T-helper 2 cell treated with Interferon-gamma antibody and Interleukin-4, amounts not matched to agents 100 ng/mL and 5 ng/mL, for 36 hours (primary cell): ENCODE measurements at regions not wholly inside any gene's neighbourhood (a gene's known extent, or its start where the extent isn't known, plus 50 kb on each side); places are given as distances from the start of the nearest gene placed in this dataset.
"Not testable (repeated sequence)": the region's sequence is repeated elsewhere in the genome, so short reads cannot be mapped to it uniquely, and the experiment has no call there.

ENCODE experiments used
- intact Hi-C: fragments of 100-400 bp; cut with micrococcal nuclease; formaldehyde crosslinking; loops from one replicate; pipeline ENCODE4 v1.15.1; 2023

GRCh38 chr18:40210696-40211095 lies 1744.3 kb upstream of the PIK3C3 start:
- intact Hi-C loops, result no loop called here

GRCh38 chr18:40208958-40209357 lies 1746.1 kb upstream of the PIK3C3 start:
- intact Hi-C loops, result no loop called here

GRCh38 chr18:40197711-40198110 lies 1757.3 kb upstream of the PIK3C3 start:
- intact Hi-C loops, result no loop called here

GRCh38 chr18:40186677-40187076 lies 1768.4 kb upstream of the PIK3C3 start:
- intact Hi-C loops, result no loop called here

- intact Hi-C loops, result no loop called here
Measured at GRCh38 chr18:40179729-40180461, 1775.1 kb upstream of the PIK3C3 start.

- intact Hi-C loops, result no loop called here
Measured at GRCh38 chr18:40168026-40168425, 1787.0 kb upstream of the PIK3C3 start.

- intact Hi-C loops, result no loop called here
Measured at GRCh38 chr18:40163254-40163653, 1791.8 kb upstream of the PIK3C3 start.

- intact Hi-C loops, result no loop called here
Measured at GRCh38 chr18:40160361-40160760, 1794.7 kb upstream of the PIK3C3 start.

GRCh38 chr18:40159141-40160017 lies 1795.7 kb upstream of the PIK3C3 start:
- intact Hi-C loops, result no loop called here

- intact Hi-C loops, result no loop called here
Measured at GRCh38 chr18:40157120-40157519, 1797.9 kb upstream of the PIK3C3 start.

- intact Hi-C loops, result no loop called here
Measured at GRCh38 chr18:40152859-40153258, 1802.2 kb upstream of the PIK3C3 start.

- intact Hi-C loops, result no loop called here
Measured at GRCh38 chr18:40148960-40149359, 1806.1 kb upstream of the PIK3C3 start.

- intact Hi-C loops, result no loop called here
Measured at GRCh38 chr18:40133253-40133652, 1821.8 kb upstream of the PIK3C3 start.

GRCh38 chr18:40132438-40132837 lies 1822.6 kb upstream of the PIK3C3 start:
- intact Hi-C loops, result not testable (repeated sequence)

- intact Hi-C loops, result no loop called here
Measured at GRCh38 chr18:40124107-40124506, 1830.9 kb upstream of the PIK3C3 start.

GRCh38 chr18:40120796-40121391 lies 1834.1 kb upstream of the PIK3C3 start:
- intact Hi-C loops, result no loop called here

- intact Hi-C loops, result no loop called here
Measured at GRCh38 chr18:40120356-40120755, 1834.7 kb upstream of the PIK3C3 start.

- intact Hi-C loops, result not testable (repeated sequence)
Measured at GRCh38 chr18:40119581-40119980, 1835.5 kb upstream of the PIK3C3 start.

GRCh38 chr18:40110455-40110854 lies 1844.6 kb upstream of the PIK3C3 start:
- intact Hi-C loops, result no loop called here

- intact Hi-C loops, result no loop called here
Measured at GRCh38 chr18:40109252-40110049, 1845.6 kb upstream of the PIK3C3 start.

- intact Hi-C loops, result no loop called here
Measured at GRCh38 chr18:40108596-40108995, 1846.4 kb upstream of the PIK3C3 start.
